Right lobe of liver (tissue), 6 donors: ENCODE measurements at regions not wholly inside any gene's neighbourhood (a gene's known extent, or its start where the extent isn't known, plus 50 kb on each side); places are given as distances from the start of the nearest gene placed in this dataset.

ENCODE experiments used
- ATAC-seq, 4 donors: fragments of 200-7000 bp; cut with Tn5 transposase; one replicate each; pipeline ENCODE4 v1.9.1; 2020; ENCODE audit warnings: mild to moderate bottlenecking in 4 of 4, moderate library complexity in 4 of 4
- DNase-seq, 3 donors: peaks; one replicate each; pipeline ENCODE4 v3.0.0-alpha.2; 2020
- H3K27ac ChIP-seq, 3 donors: fragments of 200-600 bp; one replicate each; pipeline ENCODE4 v1.8.0; 2022
- H3K27me3 ChIP-seq, 2 donors: fragments of 200-600 bp; one replicate each; pipeline ENCODE4 v1.8.0; 2022
- H3K36me3 ChIP-seq, 4 donors: fragments of 200-600 bp; sonication (generic) in 1 of 4; one replicate each; pipeline versions ENCODE4 v1.5.1 to v1.8.0; 2017 to 2022; ENCODE audit warnings: control low read depth in 1 of 4
- H3K4me1 ChIP-seq, 4 donors: fragments of 200-600 bp; sonication (generic) in 1 of 4; one replicate each; pipeline versions ENCODE4 v1.5.1 to v1.8.0; 2017 to 2022; ENCODE audit warnings: control low read depth in 1 of 4
- H3K4me3 ChIP-seq, 3 donors: fragments of 200-600 bp; one replicate each; pipeline ENCODE4 v1.8.0; 2022
- H3K9me3 ChIP-seq, 4 donors: fragments of 200-600 bp; sonication (generic) in 1 of 4; one replicate each; pipeline versions ENCODE4 v1.5.1 to v1.8.0; 2017 to 2022; ENCODE audit warnings: control low read depth in 1 of 4
- POLR2A ChIP-seq: fragments of 450-650 bp; IDR thresholded peaks from one replicate; pipeline ENCODE4 v1.6.1; 2017; ENCODE audit warnings: antibody characterized with exemption, mild to moderate bottlenecking
- WGBS: methylation state at CpG from one replicate; pipeline ENCODE4 v1.1.6; 2018; ENCODE audit warnings: low coverage, low lambda C conversion rate; ENCODE audit not compliant: insufficient coverage; ENCODE audit errors: missing lambda C conversion rate; 5-methylcytosine and 5-hydroxymethylcytosine counted together
- intact Hi-C, 2 donors: fragments of 100-400 bp; cut with DNase I; formaldehyde crosslinking; loops; one replicate each; pipeline versions ENCODE4 v1.11.2 to v1.14.1; 2022
- TF ChIP-seq, protein P1 (sequence below), 4 donors: fragments of 200-600 bp in 3 of 4; fragments of 450-650 bp in 1 of 4; IDR thresholded peaks; one replicate each; pipeline versions ENCODE4 v1.5.1 to v1.8.0; 2016 to 2022; ENCODE audit warnings: antibody characterized with exemption in 4 of 4, mild to moderate bottlenecking in 2 of 4
- donor health status: DM: no; HTN: yes; CAD: no.
- donor health status: DM: no; HTN: no; CAD: no.
- donor health status: DM: no; HTN: no; CAD: no.
- donor health status: DM: no; HTN: yes; CAD: no.
- donor health status: DM: no; HTN: yes; CAD: no.

- H3K36me3 ChIP-seq = no peaks in the 10 kb centered on the region
- ATAC-seq (no peak), DNase-seq (peak in 1 of 3 donors; percentile 37)
- no peak for TF ChIP-seq POLR2A
- TF ChIP-seq, protein P1, sequence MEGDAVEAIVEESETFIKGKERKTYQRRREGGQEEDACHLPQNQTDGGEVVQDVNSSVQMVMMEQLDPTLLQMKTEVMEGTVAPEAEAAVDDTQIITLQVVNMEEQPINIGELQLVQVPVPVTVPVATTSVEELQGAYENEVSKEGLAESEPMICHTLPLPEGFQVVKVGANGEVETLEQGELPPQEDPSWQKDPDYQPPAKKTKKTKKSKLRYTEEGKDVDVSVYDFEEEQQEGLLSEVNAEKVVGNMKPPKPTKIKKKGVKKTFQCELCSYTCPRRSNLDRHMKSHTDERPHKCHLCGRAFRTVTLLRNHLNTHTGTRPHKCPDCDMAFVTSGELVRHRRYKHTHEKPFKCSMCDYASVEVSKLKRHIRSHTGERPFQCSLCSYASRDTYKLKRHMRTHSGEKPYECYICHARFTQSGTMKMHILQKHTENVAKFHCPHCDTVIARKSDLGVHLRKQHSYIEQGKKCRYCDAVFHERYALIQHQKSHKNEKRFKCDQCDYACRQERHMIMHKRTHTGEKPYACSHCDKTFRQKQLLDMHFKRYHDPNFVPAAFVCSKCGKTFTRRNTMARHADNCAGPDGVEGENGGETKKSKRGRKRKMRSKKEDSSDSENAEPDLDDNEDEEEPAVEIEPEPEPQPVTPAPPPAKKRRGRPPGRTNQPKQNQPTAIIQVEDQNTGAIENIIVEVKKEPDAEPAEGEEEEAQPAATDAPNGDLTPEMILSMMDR (IDR thresholded peaks at IDR 0.05) = no peak
- no peaks in the 10 kb centered on the region for H3K9me3 ChIP-seq
- no peak overlapping the region for H3K4me3 ChIP-seq
- intact Hi-C loops = no loop called here
- no peaks in the 10 kb centered on the region for H3K27me3 ChIP-seq
- H3K27ac ChIP-seq = no peak overlapping the region
- WGBS = 71% methylated on average over 18 of the region's 38 CpGs
- no peaks in the 10 kb centered on the region for H3K4me1 ChIP-seq
Measured at GRCh38 chr6:169985121-169986015, 233.9 kb downstream of the ERMARD start.

DNA sequence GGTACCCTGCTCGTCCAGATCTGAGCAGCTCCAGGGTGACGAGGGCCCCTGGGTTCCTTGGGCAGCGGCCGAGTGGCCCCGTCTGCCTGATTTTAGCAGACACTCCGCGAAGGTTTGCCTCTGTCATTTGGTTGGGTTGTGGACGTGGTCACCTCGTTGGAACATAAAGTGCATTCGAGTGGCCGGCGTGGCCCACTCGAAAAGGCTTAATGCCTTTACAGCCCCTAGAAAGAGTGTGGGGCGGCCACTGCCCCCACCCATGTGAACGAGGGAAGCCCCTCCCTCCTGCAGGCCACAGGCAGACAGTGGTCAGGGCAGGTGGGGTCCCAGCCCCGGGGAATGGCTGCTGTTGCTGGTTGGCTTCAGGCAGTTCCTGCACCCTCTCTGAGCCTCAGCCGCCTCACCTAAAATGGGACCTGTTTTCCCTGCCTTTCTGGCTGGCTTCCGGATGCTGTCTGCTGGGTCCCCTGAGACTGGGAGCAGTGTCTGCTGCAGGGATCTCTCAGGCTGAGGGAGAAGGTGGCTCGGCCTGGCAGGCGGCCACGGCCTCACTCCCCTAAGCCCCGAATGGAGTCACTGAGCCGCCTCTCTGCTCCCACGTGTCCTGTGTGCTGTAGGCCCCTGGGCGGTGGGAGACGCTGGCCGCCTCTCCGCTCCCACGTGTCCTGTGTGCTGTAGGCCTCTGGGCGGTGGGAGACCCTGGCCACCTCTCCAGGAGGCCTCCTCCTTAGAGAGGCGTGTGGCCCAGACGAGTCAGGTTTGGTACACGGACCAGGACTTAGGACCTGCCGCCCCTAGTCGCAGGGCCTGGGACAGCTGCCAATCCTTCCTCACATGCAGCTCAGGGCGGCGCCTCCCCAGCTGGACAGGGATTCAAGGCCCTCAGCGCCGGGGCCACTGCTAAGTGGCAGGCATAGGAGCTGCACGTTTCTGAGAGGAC, 233.0 kb downstream of the ERMARD start:
- peak in 1 of 3 donors; percentile 48 for DNase-seq

DNA sequence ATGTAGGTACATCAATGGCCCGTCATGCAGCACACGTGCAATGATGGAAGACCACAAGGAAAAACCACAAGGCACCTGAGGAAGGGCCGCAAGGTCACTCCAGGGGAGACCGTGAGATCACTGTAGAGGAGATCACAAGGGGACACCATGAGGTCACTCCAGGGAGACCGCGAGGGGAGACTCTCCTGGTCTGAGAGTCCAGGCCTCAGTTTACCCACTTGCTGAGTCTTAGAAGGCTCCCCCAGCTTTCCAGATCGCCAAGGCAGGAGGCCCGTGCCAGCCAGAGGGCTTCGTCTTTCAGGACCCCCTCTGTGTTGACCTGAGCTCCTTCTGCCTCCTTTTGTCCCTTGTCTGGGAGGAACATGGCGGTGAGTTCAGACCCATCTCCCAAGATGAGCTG, 232.2 kb downstream of the ERMARD start:
- ATAC-seq = no peak
- no peak overlapping the region for H3K4me3 ChIP-seq
- 80% methylated on average over 2 of the region's 10 CpGs for WGBS
- H3K27ac ChIP-seq = no peak overlapping the region
- no peaks in the 10 kb centered on the region for H3K4me1 ChIP-seq
- TF ChIP-seq POLR2A = no peak
- TF ChIP-seq, protein P1 (IDR thresholded peaks at IDR 0.05) = no peak
- peak in 1 of 3 donors; percentile 12 for DNase-seq
- H3K27me3 ChIP-seq = no peaks in the 10 kb centered on the region
- intact Hi-C loops = no loop called here
- no peaks in the 10 kb centered on the region for H3K9me3 ChIP-seq
- H3K36me3 ChIP-seq = no peaks in the 10 kb centered on the region

More for the DNA sequence above, 233.0 kb downstream of the ERMARD start:
- Histone ChIP-seq H3K27me3 (no peaks in the 10 kb centered on the region), H3K9me3 (no peaks in the 10 kb centered on the region), H3K27ac (no peak overlapping the region), H3K36me3 (no peaks in the 10 kb centered on the region), H3K4me3 (no peak overlapping the region), H3K4me1 (no peaks in the 10 kb centered on the region)
- WGBS = 17% methylated on average over 2 of the region's 40 CpGs
- intact Hi-C loops = no loop called here
- TF ChIP-seq, protein P1 (IDR thresholded peaks at IDR 0.05) = no peak
- no peak for TF ChIP-seq POLR2A
- ATAC-seq = no peak

DNA sequence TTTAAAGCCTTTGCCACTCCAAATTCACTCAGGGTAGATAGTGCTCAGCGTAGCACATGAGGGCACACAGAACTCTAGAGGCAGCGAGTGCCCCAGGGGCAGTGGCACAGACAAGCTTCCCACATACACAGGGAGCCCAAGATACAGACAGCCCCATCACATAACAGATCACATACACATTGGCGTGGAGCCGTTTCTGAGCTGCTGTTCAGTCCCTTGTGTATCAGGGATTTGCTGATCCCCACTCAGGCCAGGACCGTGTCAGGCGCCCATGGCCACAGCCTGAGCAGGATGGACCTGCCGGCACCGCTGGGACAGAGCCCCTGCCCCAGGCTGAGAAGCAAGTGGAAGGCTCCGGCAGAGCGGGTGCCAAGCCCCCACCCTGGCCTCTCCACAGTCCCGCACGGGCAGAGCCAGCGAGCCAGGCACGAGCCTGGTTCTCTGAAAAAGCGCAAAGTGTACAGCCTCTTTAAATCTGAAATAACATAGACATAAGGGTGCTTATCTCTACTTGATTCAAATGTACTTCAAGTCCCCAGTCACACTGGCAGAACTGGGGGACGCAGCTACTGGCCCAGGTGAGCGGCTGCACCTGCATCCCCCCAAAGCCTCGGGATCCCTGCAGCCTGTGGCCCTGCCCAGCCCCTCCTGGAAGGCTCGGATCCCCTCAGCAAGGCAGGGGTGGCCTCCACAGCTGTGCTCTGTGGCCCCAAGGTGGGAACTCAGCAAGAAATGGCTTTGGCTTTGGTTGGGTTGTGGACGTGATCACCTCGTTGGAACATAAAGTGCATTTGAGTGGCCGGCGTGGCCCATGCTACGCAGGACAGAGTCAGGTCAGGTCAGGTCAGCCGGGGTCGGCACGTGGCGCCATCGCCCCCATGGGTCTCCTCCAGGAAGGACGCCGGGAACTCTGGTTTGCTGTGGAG, 231.3 kb downstream of the ERMARD start:
- WGBS = 70% methylated on average over 7 of the region's 31 CpGs
- no peak for ATAC-seq
- DNase-seq = peak in 1 of 3 donors; percentile 37

More for the DNA sequence above, 231.3 kb downstream of the ERMARD start:
- Histone ChIP-seq H3K27me3 (no peaks in the 10 kb centered on the region), H3K27ac (no peak overlapping the region), H3K9me3 (no peaks in the 10 kb centered on the region), H3K4me1 (no peaks in the 10 kb centered on the region), H3K4me3 (no peak overlapping the region), H3K36me3 (no peaks in the 10 kb centered on the region)
- no peak for TF ChIP-seq POLR2A
- TF ChIP-seq, protein P1 (IDR thresholded peaks at IDR 0.05) = no peak
- intact Hi-C loops = no loop called here
